ENCODE measurements at regions not wholly inside any gene's neighbourhood (a gene's known extent, or its start where the extent isn't known, plus 50 kb on each side); places are given as distances from the start of the nearest gene placed in this dataset.

- Histone ChIP-seq H3K36me3 (no peaks in the 10 kb centered on the region), H3K9me3 (no peaks in the 10 kb centered on the region), H3K27me3 (peaks cover 17% of the 10 kb centered on the region), H3K27ac (no peak overlapping the region), H3K4me1 (no peaks in the 10 kb centered on the region), H3K4me3 (no peak overlapping the region)
- TF ChIP-seq EP300 (IDR thresholded peaks at IDR 0.05; ENCODE audit: low read depth) (no peak), CTCF (IDR thresholded peaks at IDR 0.05) (no peak), POLR2AphosphoS5 (IDR thresholded peaks at IDR 0.05) (no peak), POLR2A (IDR thresholded peaks at IDR 0.05) (no peak)
- in situ Hi-C loops (cut with MboI; ENCODE audit: low pct_ligation_motif_present in 1 of 4, low pct_unique_long_range_greater_than_20kb in 1 of 4, low sequenced_read_pairs in 3 of 4): no loop called here
- intact Hi-C loops (cut with DNase I; ENCODE audit: low total_unique reads): no loop called here
- no peak for DNase-seq
- WGBS, 2 donors (ENCODE audit: low coverage in 1 of 2): 53 to 77% methylated on average over 2 to 7 of the region's 7 CpGs
Observed at GRCh38 chr18:78861706-78862105, 117.9 kb upstream of the SALL3 start.

GRCh38 chr18:78862395-78862794, 117.2 kb upstream of the SALL3 start:
- H3K27ac ChIP-seq: no peak overlapping the region
- no peaks in the 10 kb centered on the region for H3K9me3 ChIP-seq
- H3K27me3 ChIP-seq: peaks cover 17% of the 10 kb centered on the region
- TF ChIP-seq POLR2A (IDR thresholded peaks at IDR 0.05): no peak
- TF ChIP-seq POLR2AphosphoS5 (IDR thresholded peaks at IDR 0.05): no peak
- TF ChIP-seq EP300 (IDR thresholded peaks at IDR 0.05; ENCODE audit: low read depth): no peak
- TF ChIP-seq CTCF (IDR thresholded peaks at IDR 0.05): no peak
- in situ Hi-C loops (cut with MboI; ENCODE audit: low pct_ligation_motif_present in 1 of 4, low pct_unique_long_range_greater_than_20kb in 1 of 4, low sequenced_read_pairs in 3 of 4) (no loop called here), intact Hi-C loops (cut with DNase I; ENCODE audit: low total_unique reads) (no loop called here)
- DNase-seq: no peak
- 82 to 95% methylated on average over 6 to 9 of the region's 9 CpGs for WGBS, 2 donors (ENCODE audit: low coverage in 1 of 2)
- no peaks in the 10 kb centered on the region for H3K36me3 ChIP-seq
- H3K4me1 ChIP-seq: no peaks in the 10 kb centered on the region
- no peak overlapping the region for H3K4me3 ChIP-seq

GRCh38 chr18:78865056-78865598, 114.5 kb upstream of the SALL3 start:
- in situ Hi-C loops (cut with MboI; ENCODE audit: low pct_ligation_motif_present in 1 of 4, low pct_unique_long_range_greater_than_20kb in 1 of 4, low sequenced_read_pairs in 3 of 4): no loop called here
- no peaks in the 10 kb centered on the region for H3K4me1 ChIP-seq
- no peak for DNase-seq
- no peak overlapping the region for H3K4me3 ChIP-seq
- no peaks in the 10 kb centered on the region for H3K36me3 ChIP-seq
- no peak overlapping the region for H3K27ac ChIP-seq
- TF ChIP-seq CTCF (IDR thresholded peaks at IDR 0.05) (no peak), POLR2A (IDR thresholded peaks at IDR 0.05) (no peak), EP300 (IDR thresholded peaks at IDR 0.05; ENCODE audit: low read depth) (no peak), POLR2AphosphoS5 (IDR thresholded peaks at IDR 0.05) (no peak)
- intact Hi-C loops (cut with DNase I; ENCODE audit: low total_unique reads): no loop called here
- peaks cover 17% of the 10 kb centered on the region for H3K27me3 ChIP-seq
- H3K9me3 ChIP-seq: no peaks in the 10 kb centered on the region
- WGBS, 2 donors (ENCODE audit: low coverage in 1 of 2): 66 to 74% methylated on average over 3 to 5 of the region's 5 CpGs

- WGBS, 2 donors (ENCODE audit: low coverage in 1 of 2): 86 to 100% methylated on average over 1 to 14 of the region's 14 CpGs
- in situ Hi-C loops (cut with MboI; ENCODE audit: low pct_ligation_motif_present in 1 of 4, low pct_unique_long_range_greater_than_20kb in 1 of 4, low sequenced_read_pairs in 3 of 4) (no loop called here), intact Hi-C loops (cut with DNase I; ENCODE audit: low total_unique reads) (no loop called here)
- H3K36me3 ChIP-seq: no peaks in the 10 kb centered on the region
- H3K9me3 ChIP-seq: no peaks in the 10 kb centered on the region
- H3K27ac ChIP-seq: no peak overlapping the region
- no peak overlapping the region for H3K4me3 ChIP-seq
- DNase-seq: no peak
- H3K4me1 ChIP-seq: no peaks in the 10 kb centered on the region
- TF ChIP-seq POLR2A (IDR thresholded peaks at IDR 0.05): no peak
- TF ChIP-seq POLR2AphosphoS5 (IDR thresholded peaks at IDR 0.05): no peak
- no peak for TF ChIP-seq CTCF (IDR thresholded peaks at IDR 0.05)
- peaks cover 17% of the 10 kb centered on the region for H3K27me3 ChIP-seq
Observed at GRCh38 chr18:78865771-78866310, 113.8 kb upstream of the SALL3 start.
